ENCODE measurements at regions not wholly inside any gene's neighbourhood (a gene's known extent, or its start where the extent isn't known, plus 50 kb on each side); places are given as distances from the start of the nearest gene placed in this dataset.

DNA sequence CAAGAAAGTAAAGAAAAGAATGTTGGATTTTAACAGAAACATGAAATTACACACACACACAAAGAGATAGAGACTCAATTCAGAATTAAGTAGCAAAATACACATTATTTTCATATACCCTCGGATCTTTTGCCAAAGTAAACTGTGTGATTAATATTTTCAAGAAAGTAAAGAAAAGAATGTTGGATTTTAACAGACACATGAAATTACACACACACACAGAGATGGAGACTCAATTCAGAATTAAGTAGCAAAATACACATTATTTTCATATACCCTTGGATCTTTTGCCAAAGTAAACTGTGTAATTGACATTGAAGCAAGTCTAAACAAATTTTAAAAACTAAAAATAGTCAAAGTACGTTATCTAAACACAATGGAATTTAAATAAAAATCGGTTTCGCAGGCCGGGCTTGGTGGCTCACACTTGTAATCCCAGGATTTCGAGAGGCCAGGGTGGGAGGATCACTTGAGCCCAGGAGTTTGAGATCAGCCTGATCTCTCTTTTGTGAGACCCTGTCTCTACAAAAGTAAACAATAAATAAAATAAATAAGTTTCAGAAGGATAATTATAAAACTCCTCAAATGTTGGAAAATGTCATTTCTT, 337.3 kb upstream of the MAGI2 start:
- no peak for TF ChIP-seq EZH2phosphoT487 (IDR thresholded peaks at IDR 0.05; ENCODE audit: low read depth, severe bottlenecking, unreplicated experiment)
- TF ChIP-seq, protein P1, sequence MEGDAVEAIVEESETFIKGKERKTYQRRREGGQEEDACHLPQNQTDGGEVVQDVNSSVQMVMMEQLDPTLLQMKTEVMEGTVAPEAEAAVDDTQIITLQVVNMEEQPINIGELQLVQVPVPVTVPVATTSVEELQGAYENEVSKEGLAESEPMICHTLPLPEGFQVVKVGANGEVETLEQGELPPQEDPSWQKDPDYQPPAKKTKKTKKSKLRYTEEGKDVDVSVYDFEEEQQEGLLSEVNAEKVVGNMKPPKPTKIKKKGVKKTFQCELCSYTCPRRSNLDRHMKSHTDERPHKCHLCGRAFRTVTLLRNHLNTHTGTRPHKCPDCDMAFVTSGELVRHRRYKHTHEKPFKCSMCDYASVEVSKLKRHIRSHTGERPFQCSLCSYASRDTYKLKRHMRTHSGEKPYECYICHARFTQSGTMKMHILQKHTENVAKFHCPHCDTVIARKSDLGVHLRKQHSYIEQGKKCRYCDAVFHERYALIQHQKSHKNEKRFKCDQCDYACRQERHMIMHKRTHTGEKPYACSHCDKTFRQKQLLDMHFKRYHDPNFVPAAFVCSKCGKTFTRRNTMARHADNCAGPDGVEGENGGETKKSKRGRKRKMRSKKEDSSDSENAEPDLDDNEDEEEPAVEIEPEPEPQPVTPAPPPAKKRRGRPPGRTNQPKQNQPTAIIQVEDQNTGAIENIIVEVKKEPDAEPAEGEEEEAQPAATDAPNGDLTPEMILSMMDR (IDR thresholded peaks at IDR 0.05; ENCODE audit: poor library complexity), result no peak

Measured in hepatocyte (in vitro differentiated cells).